ENCODE measurements at regions not wholly inside any gene's neighbourhood (a gene's known extent, or its start where the extent isn't known, plus 50 kb on each side); places are given as distances from the start of the nearest gene placed in this dataset.
"Not testable (repeated sequence)": the region's sequence is repeated elsewhere in the genome, so short reads cannot be mapped to it uniquely, and the experiment has no call there.

DNA sequence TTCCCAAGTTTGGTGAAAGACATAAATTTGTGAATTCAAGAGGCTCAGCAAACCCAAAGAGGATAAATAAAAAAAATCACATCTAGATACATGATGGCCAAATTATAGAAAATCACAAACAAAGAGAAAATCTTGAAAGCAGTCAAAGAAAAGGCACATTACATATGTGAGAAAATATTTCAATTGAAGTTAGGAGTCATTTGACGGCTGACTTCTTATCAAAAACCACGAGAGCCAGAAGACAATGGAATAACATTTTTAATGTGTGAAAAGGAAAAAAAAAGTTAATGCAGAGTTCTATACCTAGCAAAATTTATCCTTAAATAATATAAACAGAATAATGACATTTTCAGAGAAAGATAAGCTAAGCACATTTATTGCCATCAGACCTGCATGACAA, 307.0 kb downstream of the C12orf75 start:
- H3K4me1 Mint-ChIP-seq, result peaks cover 0 to 2% (median 0%) of the 10 kb centered on the region in 3 donors
- H3K27ac Mint-ChIP-seq, result no peak overlapping the region
- no peaks in the 10 kb centered on the region for H3K27me3 Mint-ChIP-seq
- peaks cover 4 to 17% (median 6%) of the 10 kb centered on the region in 3 donors for H3K9me3 Mint-ChIP-seq
- no peak overlapping the region for H3K4me3 Mint-ChIP-seq
- peaks cover 2% of the 10 kb centered on the region for H3K36me3 Mint-ChIP-seq

DNA sequence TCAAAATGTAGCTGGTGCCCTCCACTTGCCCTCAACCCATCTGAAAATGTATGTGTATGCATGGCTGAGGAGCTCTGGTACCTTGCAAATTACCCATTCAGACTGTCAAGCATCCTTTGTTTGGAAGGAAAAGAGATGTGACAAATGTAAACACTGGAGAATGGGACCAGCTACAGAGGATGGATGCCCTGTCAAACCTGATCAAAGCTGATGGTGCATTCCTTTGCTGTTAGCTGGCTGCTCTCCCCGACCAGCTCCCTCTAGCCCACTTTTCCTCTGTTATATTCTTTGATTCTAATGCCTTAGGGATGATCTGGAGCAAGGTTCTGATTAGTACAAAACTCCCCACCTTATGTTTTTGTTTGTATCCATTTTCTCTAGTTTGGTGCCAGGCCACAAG, 310.3 kb downstream of the C12orf75 start:
- peaks cover 2% of the 10 kb centered on the region for H3K36me3 Mint-ChIP-seq
- H3K4me3 Mint-ChIP-seq, result no peak overlapping the region
- H3K27ac Mint-ChIP-seq, result no peak overlapping the region
- peaks cover 1% of the 10 kb centered on the region for H3K27me3 Mint-ChIP-seq
- H3K4me1 Mint-ChIP-seq, result peaks cover 0 to 2% (median 0%) of the 10 kb centered on the region in 3 donors
- H3K9me3 Mint-ChIP-seq, result peaks cover 4 to 17% (median 4%) of the 10 kb centered on the region in 3 donors

DNA sequence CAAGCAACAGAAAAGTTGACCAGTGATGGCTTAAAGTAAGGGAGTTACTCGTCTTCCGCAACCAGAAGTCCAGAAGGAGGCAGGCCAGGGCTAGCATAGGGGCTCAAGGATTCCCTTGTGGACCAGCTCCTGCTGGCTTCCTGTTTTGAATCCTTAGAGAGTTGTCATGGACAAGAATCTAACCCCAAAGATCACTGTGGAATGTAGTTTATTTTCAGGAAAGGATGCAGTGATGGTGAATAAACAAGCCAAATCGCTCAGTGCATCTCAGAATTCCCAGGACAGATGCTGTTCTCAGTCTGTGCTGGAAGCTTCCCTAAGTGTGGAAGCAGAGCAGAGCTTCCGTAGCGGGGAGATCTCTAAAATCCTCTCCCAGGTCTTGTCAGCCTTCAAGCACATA, 311.3 kb downstream of the C12orf75 start:
- Mint-ChIP-seq H3K36me3 (peaks cover 2% of the 10 kb centered on the region), H3K4me3 (no peak overlapping the region)

DNA sequence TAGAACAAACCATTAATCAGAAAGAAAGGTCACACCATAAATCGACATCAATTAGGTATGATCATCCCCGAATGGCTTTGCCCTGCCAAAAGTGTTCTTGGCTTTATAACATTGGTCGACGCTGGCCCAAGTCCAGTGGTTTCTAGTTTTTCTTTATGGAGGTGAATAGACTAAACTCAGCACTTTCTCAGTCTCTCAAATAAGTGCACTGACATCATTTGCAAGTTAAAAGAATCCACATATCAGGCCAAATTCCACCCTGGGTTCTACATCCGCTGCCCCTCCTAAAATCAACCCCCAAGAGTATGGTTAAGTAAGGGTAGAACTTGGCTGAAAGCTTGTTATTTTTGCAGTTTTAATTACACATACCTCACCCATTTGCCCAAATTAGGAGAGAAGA, 314.3 kb downstream of the C12orf75 start:
- peaks cover 0 to 2% (median 1%) of the 10 kb centered on the region in 3 donors for H3K4me1 Mint-ChIP-seq
- H3K4me3 Mint-ChIP-seq, result no peak overlapping the region
- H3K9me3 Mint-ChIP-seq, result peaks cover 0 to 5% (median under 1%) of the 10 kb centered on the region in 3 donors
- no peaks in the 10 kb centered on the region for H3K36me3 Mint-ChIP-seq
- no peak overlapping the region for H3K27ac Mint-ChIP-seq
- H3K27me3 Mint-ChIP-seq, result peaks cover 1% of the 10 kb centered on the region

More for the DNA sequence above, 311.3 kb downstream of the C12orf75 start:
- H3K27ac Mint-ChIP-seq, result no peak overlapping the region
- H3K27me3 Mint-ChIP-seq, result peaks cover 1% of the 10 kb centered on the region
- H3K9me3 Mint-ChIP-seq, result peaks cover 2 to 13% (median 2%) of the 10 kb centered on the region in 3 donors
- H3K4me1 Mint-ChIP-seq, result peaks cover 0 to 2% (median 0%) of the 10 kb centered on the region in 3 donors

DNA sequence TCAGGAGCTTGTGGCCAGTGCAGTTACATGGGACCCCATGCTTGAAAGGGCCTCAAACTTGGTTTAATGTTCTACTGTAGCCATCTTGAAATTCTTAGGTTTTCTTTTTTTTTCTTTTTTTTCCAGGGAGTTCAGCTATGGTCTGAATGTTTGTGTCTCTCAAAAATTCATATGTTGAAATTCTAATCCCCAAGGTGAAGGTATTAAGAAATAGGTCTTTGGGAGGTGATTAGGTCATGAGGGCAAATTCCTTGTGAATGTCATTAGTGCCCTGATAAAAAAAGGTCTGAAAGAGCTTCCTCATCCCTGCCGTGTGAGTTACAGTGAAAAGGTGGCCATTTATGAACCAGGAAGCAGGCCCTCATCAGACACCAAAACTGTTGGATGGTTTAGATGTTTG, 324.1 kb downstream of the C12orf75 start:
- H3K27me3 Mint-ChIP-seq, result peaks cover 3% of the 10 kb centered on the region
- no peaks in the 10 kb centered on the region for H3K4me1 Mint-ChIP-seq
- H3K9me3 Mint-ChIP-seq, result peaks cover 0 to 8% (median 6%) of the 10 kb centered on the region in 3 donors
- H3K4me3 Mint-ChIP-seq, result no peak overlapping the region
- H3K27ac Mint-ChIP-seq, result no peak overlapping the region
- no peaks in the 10 kb centered on the region for H3K36me3 Mint-ChIP-seq

DNA sequence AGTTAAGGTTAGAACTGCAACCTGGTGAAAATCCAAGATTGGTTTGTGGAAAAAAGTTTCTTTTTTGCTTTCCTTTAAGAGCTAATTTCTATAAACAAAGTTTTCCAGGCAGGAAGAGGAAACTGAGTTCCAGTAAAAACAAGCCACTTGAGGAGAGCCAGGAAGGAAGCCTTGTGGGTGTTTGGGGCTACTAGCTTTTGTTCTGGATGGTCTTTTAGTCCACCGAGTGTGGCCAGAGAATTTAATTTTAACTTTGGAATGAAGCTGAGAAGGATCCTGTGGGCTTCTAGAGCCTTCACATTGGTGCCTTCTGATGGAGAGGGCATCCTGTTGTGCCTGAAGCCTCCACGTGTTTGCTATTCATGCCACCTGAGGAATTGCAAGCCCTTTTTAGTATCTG, 327.9 kb downstream of the C12orf75 start:
- Mint-ChIP-seq H3K4me1 (no peaks in the 10 kb centered on the region), H3K9me3 (peaks cover 0 to 4% (median 0%) of the 10 kb centered on the region in 3 donors), H3K36me3 (no peaks in the 10 kb centered on the region), H3K4me3 (no peak overlapping the region), H3K27me3 (peaks cover 3% of the 10 kb centered on the region), H3K27ac (no peak overlapping the region)

DNA sequence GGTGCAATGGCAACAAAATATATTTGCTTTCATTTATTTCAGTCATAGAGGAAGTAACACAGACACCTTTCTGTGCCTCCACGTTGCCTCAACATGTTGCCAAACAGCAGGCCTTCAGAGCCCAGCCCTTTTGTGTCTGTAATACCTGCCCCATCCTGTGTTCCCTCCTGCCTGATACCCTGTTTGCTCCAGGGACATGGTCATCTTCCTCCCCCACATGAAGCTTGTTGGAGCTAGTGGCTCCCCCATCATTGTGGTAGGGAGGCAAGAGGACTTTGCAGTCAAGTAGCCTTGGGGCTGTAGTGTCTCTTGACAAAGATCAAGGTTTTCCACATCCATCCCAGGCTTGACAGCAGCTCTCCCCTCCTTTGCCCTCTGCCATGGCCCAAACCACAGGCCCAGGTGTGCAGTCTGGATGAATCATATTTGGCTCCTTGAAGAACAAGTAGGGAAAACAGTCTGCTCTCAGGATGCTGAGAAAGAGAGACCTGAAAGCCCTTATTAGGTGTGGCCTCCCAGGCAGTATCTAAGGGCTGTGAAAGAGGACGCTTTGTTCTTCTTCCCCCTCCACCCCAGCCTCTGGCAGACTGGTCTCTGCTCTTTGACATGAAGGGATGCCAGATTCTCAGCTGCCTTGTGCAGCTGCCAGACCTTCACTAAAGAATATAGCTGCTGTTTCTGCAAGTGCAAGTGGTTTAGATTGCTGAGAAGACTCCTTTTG, 329.0 kb downstream of the C12orf75 start:
- peaks cover 0 to 4% (median 0%) of the 10 kb centered on the region in 3 donors for H3K9me3 Mint-ChIP-seq
- no peaks in the 10 kb centered on the region for H3K36me3 Mint-ChIP-seq
- no peak overlapping the region for H3K4me3 Mint-ChIP-seq
- H3K27ac Mint-ChIP-seq, result no peak overlapping the region
- no peaks in the 10 kb centered on the region for H3K4me1 Mint-ChIP-seq
- peaks cover 3% of the 10 kb centered on the region for H3K27me3 Mint-ChIP-seq

DNA sequence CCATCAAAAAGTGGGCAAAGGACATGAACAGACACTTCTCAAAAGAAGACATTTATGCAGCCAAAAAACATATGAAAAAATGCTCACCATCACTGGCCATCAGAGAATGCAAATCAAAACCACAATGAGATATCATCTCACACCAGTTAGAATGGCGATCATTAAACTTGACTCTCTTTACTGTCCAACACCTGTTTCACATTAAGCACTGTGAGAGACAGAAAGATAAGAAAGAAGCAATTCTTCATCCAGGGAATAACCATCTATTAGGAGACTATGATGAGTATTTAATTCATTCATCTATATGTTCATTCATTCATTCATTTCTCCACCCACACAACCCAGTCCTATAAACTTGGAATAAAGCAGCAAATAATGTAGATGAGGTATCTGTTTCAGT, 334.3 kb downstream of the C12orf75 start:
- not testable (repeated sequence) for H3K36me3 Mint-ChIP-seq, H3K4me3 Mint-ChIP-seq, H3K27me3 Mint-ChIP-seq, H3K4me1 Mint-ChIP-seq, H3K27ac Mint-ChIP-seq
- H3K9me3 Mint-ChIP-seq, result peaks cover 0 to 10% (median 2%) of the 10 kb centered on the region in 3 donors

DNA sequence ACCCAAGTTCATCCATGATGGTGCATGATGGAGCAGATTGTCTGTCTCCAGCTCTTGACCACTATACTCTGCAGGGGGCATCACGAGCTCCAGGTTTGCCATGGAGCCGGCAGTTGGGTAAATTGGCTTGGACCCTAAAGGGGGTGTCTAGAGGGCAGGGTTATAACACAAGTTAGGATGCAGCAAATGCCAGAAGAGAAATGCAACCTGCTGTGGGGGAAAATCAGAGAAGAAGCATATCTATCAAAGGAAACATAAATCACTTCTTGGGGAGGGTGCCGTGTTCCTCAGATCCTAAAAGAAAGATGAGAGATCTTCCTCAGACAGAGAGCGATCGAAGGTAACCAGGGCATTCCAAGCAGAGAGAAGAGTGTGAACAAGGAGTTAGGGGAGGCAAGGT, 334.9 kb downstream of the C12orf75 start:
- no peaks in the 10 kb centered on the region for H3K4me1 Mint-ChIP-seq
- H3K27ac Mint-ChIP-seq, result no peak overlapping the region
- H3K27me3 Mint-ChIP-seq, result peaks cover 5% of the 10 kb centered on the region
- no peaks in the 10 kb centered on the region for H3K36me3 Mint-ChIP-seq
- peaks cover 0 to 10% (median 2%) of the 10 kb centered on the region in 3 donors for H3K9me3 Mint-ChIP-seq
- H3K4me3 Mint-ChIP-seq, result no peak overlapping the region

DNA sequence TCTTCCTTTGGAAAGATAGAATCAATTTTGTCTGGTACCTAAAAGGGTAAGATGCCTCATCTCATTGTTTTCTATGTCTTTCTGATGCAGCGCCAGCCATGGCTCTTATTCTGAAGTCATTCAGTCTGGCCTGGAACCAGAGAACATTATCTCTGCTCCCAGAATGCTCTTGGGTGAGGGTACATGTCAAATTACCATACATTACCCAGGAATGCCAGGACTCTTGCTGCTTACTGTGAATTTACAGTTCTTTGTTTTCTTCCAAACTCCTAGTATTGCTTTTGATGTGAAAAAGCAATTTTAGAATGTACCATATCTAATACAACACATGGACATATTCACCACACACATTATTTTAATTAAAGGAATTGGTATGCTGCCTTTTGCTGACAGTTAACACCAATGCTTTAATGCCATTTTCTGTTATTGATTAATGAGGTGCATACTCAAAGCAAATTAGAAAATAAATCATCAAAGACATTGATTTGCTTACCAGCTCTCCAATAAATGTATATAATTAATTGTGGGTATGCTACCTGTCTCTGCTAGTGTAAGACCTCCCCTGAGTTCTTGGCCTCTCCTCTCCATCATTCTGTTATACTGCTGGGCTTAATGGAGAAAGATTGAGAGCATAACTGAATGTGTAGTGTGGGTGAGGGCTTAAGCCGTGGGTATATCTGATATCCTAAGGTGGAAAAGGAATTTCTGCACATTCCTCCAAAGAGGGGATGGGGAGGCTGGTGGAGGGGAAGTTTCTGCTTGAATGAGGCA, 337.7 kb downstream of the C12orf75 start:
- Mint-ChIP-seq H3K36me3 (no peaks in the 10 kb centered on the region), H3K27me3 (peaks cover 2% of the 10 kb centered on the region), H3K9me3 (peaks cover 0 to 10% (median 2%) of the 10 kb centered on the region in 3 donors), H3K4me1 (no peaks in the 10 kb centered on the region), H3K27ac (no peak overlapping the region), H3K4me3 (no peak overlapping the region)

DNA sequence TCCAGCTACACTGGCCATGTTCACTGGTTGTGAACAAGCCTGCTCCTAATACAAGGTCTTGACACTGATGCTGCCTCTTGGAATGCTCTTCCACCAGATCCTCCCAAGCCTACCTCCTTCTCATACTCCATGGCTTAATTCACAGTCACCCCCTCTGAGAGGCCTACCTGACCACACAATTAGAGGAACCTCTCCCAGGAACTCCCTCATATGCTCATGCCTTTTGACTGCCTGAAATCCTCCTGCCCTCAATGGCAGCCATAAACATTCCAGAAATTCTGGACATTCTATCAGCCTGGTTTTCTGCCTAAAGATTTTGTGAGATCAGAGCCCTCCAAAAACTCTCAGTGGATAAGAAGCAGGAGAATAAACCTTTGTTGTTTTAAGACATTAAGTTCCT, 340.2 kb downstream of the C12orf75 start:
- Mint-ChIP-seq H3K4me1 (no peaks in the 10 kb centered on the region), H3K4me3 (no peak overlapping the region), H3K36me3 (no peaks in the 10 kb centered on the region), H3K9me3 (peaks cover 0 to 10% (median 2%) of the 10 kb centered on the region in 3 donors), H3K27ac (no peak overlapping the region), H3K27me3 (peaks cover 2% of the 10 kb centered on the region)

DNA sequence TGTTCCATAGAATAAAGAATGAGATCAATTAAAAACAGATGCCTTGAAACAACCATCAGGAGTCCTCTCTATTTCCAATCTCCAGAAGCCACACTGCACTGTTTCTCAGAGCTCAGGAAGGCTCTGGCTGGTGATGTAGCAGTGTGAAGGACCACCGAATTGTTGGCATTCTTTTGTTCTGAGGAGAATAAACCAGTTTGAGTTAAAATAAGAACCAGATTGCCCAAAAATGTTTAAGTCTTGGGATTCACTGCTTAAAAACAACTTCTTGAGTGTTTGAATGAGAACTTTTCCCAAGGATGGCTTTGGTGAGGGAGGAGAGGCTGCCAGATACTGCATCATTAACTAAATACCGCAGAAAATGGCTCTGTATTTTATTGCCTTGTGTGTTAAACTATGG, 341.2 kb downstream of the C12orf75 start:
- no peak overlapping the region for H3K27ac Mint-ChIP-seq
- H3K4me3 Mint-ChIP-seq, result no peak overlapping the region
- H3K36me3 Mint-ChIP-seq, result no peaks in the 10 kb centered on the region
- no peaks in the 10 kb centered on the region for H3K4me1 Mint-ChIP-seq
- peaks cover 5% of the 10 kb centered on the region for H3K27me3 Mint-ChIP-seq
- H3K9me3 Mint-ChIP-seq, result peaks cover 0 to 10% (median 2%) of the 10 kb centered on the region in 3 donors

DNA sequence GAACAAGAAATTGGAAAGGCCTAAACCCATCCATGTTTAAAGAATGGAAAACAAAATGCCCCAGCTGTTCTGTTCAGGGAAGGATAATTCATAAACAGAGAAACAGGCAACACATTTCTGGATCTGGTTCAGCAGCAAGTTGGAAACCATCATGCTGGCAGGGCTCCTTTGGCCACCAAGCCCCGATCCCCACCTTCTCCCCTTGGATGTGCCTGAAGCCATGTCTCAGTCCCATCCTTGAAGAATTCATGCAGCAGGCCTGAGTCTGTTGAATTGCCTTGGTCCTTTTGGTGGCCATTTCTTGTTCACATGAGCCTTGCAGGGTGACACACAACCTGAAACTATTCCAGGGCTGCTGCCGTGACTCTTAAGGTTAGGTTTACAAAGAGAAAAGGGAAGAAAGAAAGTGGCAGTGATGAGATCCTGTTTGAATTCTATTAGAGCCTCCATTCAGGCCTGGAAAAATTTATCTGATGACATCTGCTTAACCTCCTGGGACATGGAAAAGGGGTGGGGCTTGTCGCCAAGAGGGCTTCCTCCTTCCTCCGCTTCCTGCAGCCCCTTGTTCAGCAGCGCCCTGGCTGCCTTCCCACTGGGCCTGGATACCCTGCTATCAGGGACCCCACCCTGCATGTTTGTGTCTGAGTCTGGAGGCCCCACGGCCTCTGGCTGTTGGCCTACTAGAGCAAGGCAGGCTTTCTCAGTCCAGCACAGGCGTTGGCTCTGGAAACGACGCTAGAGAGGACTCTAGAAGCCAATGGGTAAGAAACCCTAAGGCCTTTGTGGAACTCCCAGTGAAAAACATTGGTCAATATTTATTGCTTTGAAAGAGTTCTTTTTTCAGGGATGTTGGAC, 341.9 kb downstream of the C12orf75 start:
- peaks cover 5% of the 10 kb centered on the region for H3K27me3 Mint-ChIP-seq
- H3K36me3 Mint-ChIP-seq, result no peaks in the 10 kb centered on the region
- no peaks in the 10 kb centered on the region for H3K4me1 Mint-ChIP-seq
- no peak overlapping the region for H3K27ac Mint-ChIP-seq
- H3K9me3 Mint-ChIP-seq, result peaks cover 0 to 10% (median 2%) of the 10 kb centered on the region in 3 donors
- H3K4me3 Mint-ChIP-seq, result no peak overlapping the region

DNA sequence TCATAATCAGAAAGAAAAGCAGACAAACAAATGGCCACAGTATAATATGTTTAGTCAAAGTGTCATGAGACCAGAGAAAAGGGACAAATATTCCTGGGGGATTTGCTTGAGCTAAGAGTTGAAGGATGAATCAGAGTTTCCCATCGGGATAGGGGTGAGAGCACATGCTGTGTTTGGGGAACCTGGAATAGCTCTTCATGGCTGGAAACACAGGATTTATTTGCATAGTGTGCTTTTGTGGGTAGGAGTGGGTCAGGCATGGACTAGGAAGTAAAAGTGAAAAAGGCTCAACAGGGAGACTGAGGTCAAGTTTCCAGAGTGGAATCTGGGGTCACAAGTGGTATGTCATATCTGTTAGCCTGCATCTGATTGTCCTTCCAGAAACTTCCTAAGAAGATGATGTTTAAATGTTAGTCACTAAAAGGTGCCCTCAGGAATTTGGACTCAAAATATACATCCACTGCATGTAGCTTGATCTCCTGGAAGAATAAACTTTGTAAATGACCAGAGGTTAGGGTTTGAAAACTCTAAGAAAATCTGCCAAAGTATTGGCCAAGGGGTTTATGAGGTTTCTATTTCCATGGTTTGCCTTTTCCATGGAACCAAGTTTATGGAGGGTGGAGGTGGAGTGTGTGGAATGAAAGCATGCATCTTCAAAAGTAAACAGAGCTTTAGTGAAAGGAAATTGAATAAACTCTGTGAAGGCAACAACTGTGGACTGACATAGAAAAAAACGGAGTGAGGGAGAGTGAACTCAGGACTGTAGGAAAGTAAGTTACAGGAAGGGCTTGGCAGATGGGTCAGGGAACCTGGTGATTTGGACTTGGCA, 344.6 kb downstream of the C12orf75 start:
- Mint-ChIP-seq H3K36me3 (no peaks in the 10 kb centered on the region), H3K27ac (no peak overlapping the region), H3K27me3 (peaks cover 5% of the 10 kb centered on the region), H3K4me1 (no peaks in the 10 kb centered on the region), H3K9me3 (no peaks in the 10 kb centered on the region), H3K4me3 (no peak overlapping the region)

All from IgD-negative memory B cell (primary cell).